GM12878 (cell line): ENCODE measurements at regions not wholly inside any gene's neighbourhood (a gene's known extent, or its start where the extent isn't known, plus 50 kb on each side); places are given as distances from the start of the nearest gene placed in this dataset.

Experiments
- BHLHE40 ChIP-seq, 2 experiments: fragments of 450-650 bp in 1 of 2; IDR thresholded peaks; 2 replicates each; pipeline ENCODE4 v1.6.1; 2011 to 2017; ENCODE audit warnings: low read depth in 2 of 2, borderline replicate concordance in 1 of 2, improper control_type of control experiment in 1 of 2, low read length in 1 of 2, mild to moderate bottlenecking in 1 of 2
- EP300 ChIP-seq, 2 experiments: fragments of 150-350 bp in 1 of 2; IDR thresholded peaks; 2 replicates each; pipeline ENCODE4 v1.6.1; 2011 to 2012; ENCODE audit warnings: low read depth in 2 of 2, low read length in 2 of 2, borderline replicate concordance in 1 of 2, improper control_type of control experiment in 1 of 2, inconsistent platforms in 1 of 2; ENCODE audit not compliant: control insufficient read depth in 1 of 2
- EZH2 ChIP-seq: IDR thresholded peaks from 2 replicates; pipeline ENCODE4 v1.6.1; 2012; ENCODE audit warnings: low read depth, mild to moderate bottlenecking, control low read depth, inconsistent platforms, low read length, borderline replicate concordance; ENCODE audit not compliant: control insufficient read depth
- HCFC1 ChIP-seq: fragments of 150-350 bp; IDR thresholded peaks from 2 replicates; pipeline ENCODE4 v1.6.1; 2014; ENCODE audit warnings: low read length
- JUND ChIP-seq: IDR thresholded peaks from 2 replicates; pipeline ENCODE4 v1.6.1; 2012; ENCODE audit warnings: low read depth, mild to moderate bottlenecking, low read length, improper control_type of control experiment, moderate library complexity
- POLR2A ChIP-seq: IDR thresholded peaks from 2 replicates; pipeline ENCODE4 v1.6.1; 2011; ENCODE audit warnings: low read depth, mild to moderate bottlenecking, low read length
- POLR2AphosphoS5 ChIP-seq: IDR thresholded peaks from 2 replicates; pipeline ENCODE4 v1.6.1; 2011; ENCODE audit warnings: mild to moderate bottlenecking, low read length, inconsistent platforms
- SP1 ChIP-seq: IDR thresholded peaks from one replicate; pipeline ENCODE4 v1.6.1; 2011; ENCODE audit warnings: low read depth, low read length
- TF ChIP-seq, protein P1 (sequence below), 3 experiments: IDR thresholded peaks in 2 of 3; conservative IDR thresholded peaks in 1 of 3; 2 replicates each; pipeline ENCODE4 v1.5.1; 2011; ENCODE audit warnings: low read depth in 3 of 3, low read length in 3 of 3, mild to moderate bottlenecking in 3 of 3, control low read depth in 2 of 3, moderate library complexity in 2 of 3, inconsistent platforms in 1 of 3, mixed read lengths in 1 of 3; ENCODE audit not compliant: control insufficient read depth in 2 of 3, insufficient read depth in 1 of 3; ENCODE audit errors: extremely low read depth in 1 of 3

DNA sequence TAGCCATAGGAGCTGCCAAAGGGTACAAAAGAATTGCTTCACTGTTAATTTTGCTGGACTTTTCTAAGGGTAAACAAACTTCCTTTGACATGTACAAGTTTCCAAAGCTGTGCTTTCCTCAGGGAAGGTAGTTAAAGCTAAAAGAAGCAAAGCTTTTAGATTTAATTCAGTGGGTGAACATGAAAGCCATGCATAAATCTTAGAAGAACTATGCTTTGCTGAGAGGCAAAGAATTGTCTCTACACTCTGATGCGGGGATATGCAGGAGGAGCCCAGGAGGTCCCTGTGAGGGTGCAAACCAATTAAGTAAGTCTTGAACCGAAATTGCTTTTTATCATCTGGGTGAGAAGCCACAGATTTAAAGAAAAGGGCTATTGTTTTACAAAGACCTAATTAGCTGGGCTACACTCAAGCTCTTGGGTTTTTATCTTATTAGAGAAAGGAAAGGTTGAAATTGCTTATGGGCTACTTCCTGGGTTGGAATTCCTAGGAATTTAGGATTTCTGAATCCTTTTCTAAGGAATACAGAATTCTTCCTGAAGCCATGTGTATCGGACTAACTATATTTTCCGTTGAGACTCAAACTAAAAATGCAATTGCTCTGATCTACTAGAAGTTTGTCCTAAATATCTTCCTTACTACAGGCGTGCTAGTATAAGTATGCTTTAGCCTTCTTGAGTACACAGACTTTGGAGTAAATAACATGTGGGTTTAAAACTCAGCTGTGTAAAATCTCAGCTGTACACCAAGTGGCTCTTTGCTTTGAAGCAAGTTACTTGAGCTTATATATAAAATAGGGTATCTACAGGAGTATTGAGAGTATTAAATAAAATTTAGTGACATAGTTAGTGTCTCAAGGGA, 188.4 kb upstream of the ANK2 start:
- TF ChIP-seq POLR2A = no peak
- TF ChIP-seq HCFC1 = no peak
- TF ChIP-seq EZH2 = no peak
- TF ChIP-seq SP1 = no peak
- TF ChIP-seq, protein P1, sequence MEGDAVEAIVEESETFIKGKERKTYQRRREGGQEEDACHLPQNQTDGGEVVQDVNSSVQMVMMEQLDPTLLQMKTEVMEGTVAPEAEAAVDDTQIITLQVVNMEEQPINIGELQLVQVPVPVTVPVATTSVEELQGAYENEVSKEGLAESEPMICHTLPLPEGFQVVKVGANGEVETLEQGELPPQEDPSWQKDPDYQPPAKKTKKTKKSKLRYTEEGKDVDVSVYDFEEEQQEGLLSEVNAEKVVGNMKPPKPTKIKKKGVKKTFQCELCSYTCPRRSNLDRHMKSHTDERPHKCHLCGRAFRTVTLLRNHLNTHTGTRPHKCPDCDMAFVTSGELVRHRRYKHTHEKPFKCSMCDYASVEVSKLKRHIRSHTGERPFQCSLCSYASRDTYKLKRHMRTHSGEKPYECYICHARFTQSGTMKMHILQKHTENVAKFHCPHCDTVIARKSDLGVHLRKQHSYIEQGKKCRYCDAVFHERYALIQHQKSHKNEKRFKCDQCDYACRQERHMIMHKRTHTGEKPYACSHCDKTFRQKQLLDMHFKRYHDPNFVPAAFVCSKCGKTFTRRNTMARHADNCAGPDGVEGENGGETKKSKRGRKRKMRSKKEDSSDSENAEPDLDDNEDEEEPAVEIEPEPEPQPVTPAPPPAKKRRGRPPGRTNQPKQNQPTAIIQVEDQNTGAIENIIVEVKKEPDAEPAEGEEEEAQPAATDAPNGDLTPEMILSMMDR (IDR thresholded peaks at IDR 0.05 in 2 of 3, conservative IDR thresholded peaks at IDR 0.05 in 1 of 3; ENCODE audit: control insufficient read depth in 2 of 3, extremely low read depth in 1 of 3, insufficient read depth in 1 of 3, low read depth in 3 of 3, low read length in 3 of 3) = no peak
- TF ChIP-seq POLR2AphosphoS5 = no peak
- TF ChIP-seq JUND = no peak
- no peak for TF ChIP-seq BHLHE40 (IDR thresholded peaks at IDR 0.05; ENCODE audit: borderline replicate concordance in 1 of 2, low read depth in 2 of 2, low read length in 1 of 2)
- no peak for TF ChIP-seq EP300 (IDR thresholded peaks at IDR 0.05; ENCODE audit: borderline replicate concordance in 1 of 2, control insufficient read depth in 1 of 2, low read depth in 2 of 2, low read length in 2 of 2)
